H9 (cell line): ENCODE measurements at regions not wholly inside any gene's neighbourhood (a gene's known extent, or its start where the extent isn't known, plus 50 kb on each side); places are given as distances from the start of the nearest gene placed in this dataset.

Experiments
- DNase-seq: peaks from one replicate; pipeline ENCODE4 v3.0.0-alpha.2; 2017
- H2AFZ ChIP-seq: one replicate; pipeline ENCODE4 v1.6.1; 2013; ENCODE audit warnings: mild to moderate bottlenecking, low read length, control low read depth, moderate library complexity
- H2AK5ac ChIP-seq: 2 replicates; pipeline ENCODE4 v1.6.1; 2013; ENCODE audit warnings: low read length, control low read depth, mixed read lengths; ENCODE audit not compliant: insufficient read length
- H2BK120ac ChIP-seq: one replicate; pipeline ENCODE4 v1.6.1; 2013; ENCODE audit warnings: low read depth, mild to moderate bottlenecking, low read length, control low read depth, inconsistent platforms; ENCODE audit not compliant: poor library complexity, severe bottlenecking
- H2BK12ac ChIP-seq: 2 replicates; pipeline ENCODE4 v1.6.1; 2013; ENCODE audit warnings: low read length, control low read depth, mixed read lengths, low read depth; ENCODE audit not compliant: insufficient read length
- H2BK15ac ChIP-seq: 2 replicates; pipeline ENCODE4 v1.6.1; 2013; ENCODE audit warnings: low read depth, low read length, control low read depth
- H2BK20ac ChIP-seq: one replicate; pipeline ENCODE4 v1.6.1; 2013; ENCODE audit warnings: low read depth, mild to moderate bottlenecking, low read length, control low read depth, inconsistent platforms; ENCODE audit not compliant: poor library complexity, severe bottlenecking
- H2BK5ac ChIP-seq: 2 replicates; pipeline ENCODE4 v1.6.1; 2013; ENCODE audit warnings: low read length, control low read depth, mixed read lengths; ENCODE audit not compliant: insufficient read length
- H3K14ac ChIP-seq: 2 replicates; pipeline ENCODE4 v1.6.1; 2013; ENCODE audit warnings: low read length, control low read depth; ENCODE audit not compliant: insufficient read depth
- H3K18ac ChIP-seq: 2 replicates; pipeline ENCODE4 v1.6.1; 2013; ENCODE audit warnings: low read depth, mild to moderate bottlenecking, mixed read lengths, low read length, control low read depth; ENCODE audit not compliant: insufficient read length
- H3K23ac ChIP-seq: 2 replicates; pipeline ENCODE4 v1.6.1; 2013; ENCODE audit warnings: low read length, control low read depth, mixed read lengths, low read depth; ENCODE audit not compliant: insufficient read length
- H3K23me2 ChIP-seq: 2 replicates; pipeline ENCODE4 v1.6.1; 2013; ENCODE audit warnings: low read depth, mild to moderate bottlenecking, mixed read lengths, low read length, control low read depth; ENCODE audit not compliant: insufficient read length, poor library complexity, severe bottlenecking
- H3K27ac ChIP-seq: 2 replicates; pipeline ENCODE4 v1.5.1; 2013; ENCODE audit warnings: low read length, control low read depth, mixed read lengths, low read depth; ENCODE audit not compliant: insufficient read length
- H3K27me3 ChIP-seq: 2 replicates; pipeline ENCODE4 v1.6.1; 2013; ENCODE audit warnings: low read length, control low read depth, inconsistent platforms; ENCODE audit not compliant: insufficient read depth
- H3K4ac ChIP-seq: 2 replicates; pipeline ENCODE4 v1.6.1; 2013; ENCODE audit warnings: low read depth, mild to moderate bottlenecking, control low read depth, inconsistent platforms, low read length, moderate library complexity
- H3K4me1 ChIP-seq: 2 replicates; pipeline ENCODE4 v1.6.1; 2013; ENCODE audit warnings: low read length, control low read depth, inconsistent platforms; ENCODE audit not compliant: insufficient read depth
- H3K4me2 ChIP-seq: 2 replicates; pipeline ENCODE4 v1.6.1; 2013; ENCODE audit warnings: low read length, control low read depth, mixed read lengths; ENCODE audit not compliant: insufficient read length, insufficient read depth
- H3K56ac ChIP-seq: 2 replicates; pipeline ENCODE4 v1.6.1; 2013; ENCODE audit warnings: low read depth, mild to moderate bottlenecking, mixed read lengths, low read length, control low read depth; ENCODE audit not compliant: insufficient read length
- H3K79me1 ChIP-seq: 2 replicates; pipeline ENCODE4 v1.6.1; 2013; ENCODE audit warnings: low read depth, mild to moderate bottlenecking, moderate library complexity, low read length, control low read depth, inconsistent platforms; ENCODE audit not compliant: insufficient read depth, poor library complexity, severe bottlenecking
- H3K79me2 ChIP-seq: 2 replicates; pipeline ENCODE4 v1.6.1; 2013; ENCODE audit warnings: low read length, control low read depth, inconsistent platforms; ENCODE audit not compliant: insufficient read depth
- H3K9ac ChIP-seq: 2 replicates; pipeline ENCODE4 v1.6.1; 2013; ENCODE audit warnings: low read length, control low read depth, mixed read lengths; ENCODE audit not compliant: insufficient read length; ENCODE audit errors: extremely low read depth
- H3K9me3 ChIP-seq: one replicate; pipeline ENCODE4 v1.6.1; 2013; ENCODE audit warnings: low read depth, low read length, inconsistent platforms; ENCODE audit not compliant: control insufficient read depth
- H3T11ph ChIP-seq: one replicate; pipeline ENCODE4 v1.6.1; 2013; ENCODE audit warnings: mild to moderate bottlenecking, low read length, control low read depth, inconsistent platforms
- H4K20me1 ChIP-seq: one replicate; pipeline ENCODE4 v1.6.1; 2013; ENCODE audit not compliant: control insufficient read depth, insufficient read length, insufficient read depth
- H4K5ac ChIP-seq: 2 replicates; pipeline ENCODE4 v1.6.1; 2013; ENCODE audit warnings: low read depth, mild to moderate bottlenecking, mixed read lengths, low read length, control low read depth; ENCODE audit not compliant: insufficient read length
- H4K8ac ChIP-seq: replicated peaks from 2 replicates; pipeline ENCODE4 v1.6.1; 2013; ENCODE audit warnings: low read length, control low read depth, mixed read lengths, low read depth; ENCODE audit not compliant: insufficient read length
- H4K91ac ChIP-seq: 2 replicates; pipeline ENCODE4 v1.6.1; 2013; ENCODE audit warnings: low read depth, mild to moderate bottlenecking, moderate library complexity, mixed read lengths, low read length, control low read depth; ENCODE audit not compliant: insufficient read length
- H3K27ac Mint-ChIP-seq, 3 experiments: 2 replicates in 2 of 3; 3 replicates in 1 of 3; pipeline ENCODE4 v1.8.0; 2020 to 2021; ENCODE audit warnings: mixed read lengths in 3 of 3, mild to moderate bottlenecking in 1 of 3, moderate library complexity in 1 of 3
- H3K27me3 Mint-ChIP-seq: 2 replicates; pipeline ENCODE4 v1.8.0; 2021; ENCODE audit warnings: low read depth, mild to moderate bottlenecking, moderate library complexity, mixed read lengths
- H3K36me3 Mint-ChIP-seq, 3 experiments: 2 replicates in 2 of 3; 3 replicates in 1 of 3; pipeline ENCODE4 v1.8.0; 2020 to 2021; ENCODE audit warnings: low read depth in 3 of 3, mixed read lengths in 3 of 3; ENCODE audit not compliant: insufficient read depth in 1 of 3
- H3K4me1 Mint-ChIP-seq, 2 experiments: 2 replicates each; pipeline ENCODE4 v1.8.0; 2020; ENCODE audit warnings: mixed read lengths in 2 of 2
- H3K4me3 Mint-ChIP-seq, 2 experiments: 2 replicates in 1 of 2; 3 replicates in 1 of 2; pipeline ENCODE4 v1.8.0; 2020 to 2021; ENCODE audit warnings: mild to moderate bottlenecking in 2 of 2, mixed read lengths in 2 of 2, moderate library complexity in 1 of 2
- H3K9me3 Mint-ChIP-seq, 2 experiments: 2 replicates in 1 of 2; 3 replicates in 1 of 2; pipeline ENCODE4 v1.8.0; 2020; ENCODE audit warnings: mild to moderate bottlenecking in 2 of 2, mixed read lengths in 2 of 2, moderate library complexity in 1 of 2
- TF ChIP-seq, protein P1 (sequence below): fragments of 200-600 bp; sonication (generic); conservative IDR thresholded peaks from 3 replicates; pipeline ENCODE4 v1.8.0; 2021; ENCODE audit warnings: antibody characterized with exemption, mild to moderate bottlenecking

DNA sequence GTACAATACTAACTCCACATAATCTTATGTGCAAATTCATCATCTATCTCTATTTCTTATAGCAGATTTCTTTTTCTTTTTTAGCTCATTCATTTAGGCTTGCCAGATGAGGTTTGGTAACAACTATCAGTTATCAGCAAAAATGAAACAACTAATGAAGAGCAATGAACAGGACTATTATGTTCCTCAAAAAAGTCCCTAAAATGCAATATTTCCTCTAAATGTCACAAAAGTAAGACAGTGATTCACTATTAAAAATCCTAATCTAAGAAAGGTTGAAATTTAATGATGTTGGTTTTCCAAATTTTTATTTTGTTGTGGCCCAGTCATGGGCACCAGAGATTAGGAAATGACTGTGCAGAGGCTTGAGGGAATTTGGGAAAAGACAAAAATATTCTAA, 135.3 kb downstream of the PPIAL4G start:
- H3K79me2 ChIP-seq: no peaks in the 10 kb centered on the region
- H2BK20ac ChIP-seq: no peak overlapping the region
- H3K27me3 ChIP-seq: no peaks in the 10 kb centered on the region; the same call in 1 of the 2 replicates
- no peak overlapping the region for H3K4ac ChIP-seq
- no peak overlapping the region for H3K4me2 ChIP-seq
- DNase-seq: no peak
- no peaks in the 10 kb centered on the region for H3K23me2 ChIP-seq
- H2BK12ac ChIP-seq: no peak overlapping the region
- no peaks in the 10 kb centered on the region for H3K9me3 ChIP-seq
- no peaks in the 10 kb centered on the region for H3K36me3 Mint-ChIP-seq
- no peaks in the 10 kb centered on the region for H3K79me1 ChIP-seq
- H3K23ac ChIP-seq: no peak overlapping the region
- no peak overlapping the region for H3K4me3 Mint-ChIP-seq
- no peak overlapping the region for H2BK15ac ChIP-seq
- H4K5ac ChIP-seq: no peak overlapping the region
- peaks cover 13% of the 10 kb centered on the region in 2 experiments for H3K4me1 Mint-ChIP-seq
- no peak overlapping the region for H3K27ac Mint-ChIP-seq
- H2BK120ac ChIP-seq: no peak overlapping the region
- no peak overlapping the region for H2AFZ ChIP-seq
- H3K18ac ChIP-seq: no peak overlapping the region
- H3T11ph ChIP-seq: no peak overlapping the region
- H3K27ac ChIP-seq: no peak overlapping the region
- H2BK5ac ChIP-seq: no peak overlapping the region
- H4K8ac ChIP-seq: no peak overlapping the region
- H3K56ac ChIP-seq: no peak overlapping the region
- H4K91ac ChIP-seq: no peak overlapping the region
- H3K14ac ChIP-seq: no peak overlapping the region
- H4K20me1 ChIP-seq: no peaks in the 10 kb centered on the region
- no peak overlapping the region for H3K9ac ChIP-seq
- no peaks in the 10 kb centered on the region for H3K4me1 ChIP-seq
- TF ChIP-seq, protein P1, sequence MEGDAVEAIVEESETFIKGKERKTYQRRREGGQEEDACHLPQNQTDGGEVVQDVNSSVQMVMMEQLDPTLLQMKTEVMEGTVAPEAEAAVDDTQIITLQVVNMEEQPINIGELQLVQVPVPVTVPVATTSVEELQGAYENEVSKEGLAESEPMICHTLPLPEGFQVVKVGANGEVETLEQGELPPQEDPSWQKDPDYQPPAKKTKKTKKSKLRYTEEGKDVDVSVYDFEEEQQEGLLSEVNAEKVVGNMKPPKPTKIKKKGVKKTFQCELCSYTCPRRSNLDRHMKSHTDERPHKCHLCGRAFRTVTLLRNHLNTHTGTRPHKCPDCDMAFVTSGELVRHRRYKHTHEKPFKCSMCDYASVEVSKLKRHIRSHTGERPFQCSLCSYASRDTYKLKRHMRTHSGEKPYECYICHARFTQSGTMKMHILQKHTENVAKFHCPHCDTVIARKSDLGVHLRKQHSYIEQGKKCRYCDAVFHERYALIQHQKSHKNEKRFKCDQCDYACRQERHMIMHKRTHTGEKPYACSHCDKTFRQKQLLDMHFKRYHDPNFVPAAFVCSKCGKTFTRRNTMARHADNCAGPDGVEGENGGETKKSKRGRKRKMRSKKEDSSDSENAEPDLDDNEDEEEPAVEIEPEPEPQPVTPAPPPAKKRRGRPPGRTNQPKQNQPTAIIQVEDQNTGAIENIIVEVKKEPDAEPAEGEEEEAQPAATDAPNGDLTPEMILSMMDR: no peak
- H2AK5ac ChIP-seq: no peak overlapping the region
- H3K9me3 Mint-ChIP-seq: no peaks in the 10 kb centered on the region
- peaks cover 29% of the 10 kb centered on the region for H3K27me3 Mint-ChIP-seq
